ENCODE measurements at regions not wholly inside any gene's neighbourhood (a gene's known extent, or its start where the extent isn't known, plus 50 kb on each side); places are given as distances from the start of the nearest gene placed in this dataset.

GRCh38 chr11:38159038-38159437 is 1561.0 kb upstream of the RAG2 start:
- Histone ChIP-seq H3K9me2 (replicated peaks; ENCODE audit: insufficient read depth, low read length) (no peaks in the 10 kb centered on the region), H3K27me3 (ENCODE audit: low read length) (no peaks in the 10 kb centered on the region), H3K27ac (ENCODE audit: low read length) (no peak overlapping the region), H3K4me2 (ENCODE audit: low read depth, low read length, poor library complexity, severe bottlenecking) (no peak overlapping the region), H3K36me3 (ENCODE audit: insufficient read depth, low read length) (no peaks in the 10 kb centered on the region), H4K20me1 (ENCODE audit: insufficient read depth, low read depth, low read length) (no peaks in the 10 kb centered on the region), H2AFZ (ENCODE audit: low read length) (no peak overlapping the region), H3K9ac (ENCODE audit: low read length) (no peak overlapping the region), H3K79me2 (ENCODE audit: low read length) (no peaks in the 10 kb centered on the region), H3K9me3 (ENCODE audit: low read length) (peaks cover 52% of the 10 kb centered on the region), H3K4me3 (ENCODE audit: low read length) (no peak overlapping the region), H3K4me1 (ENCODE audit: low read length) (no peaks in the 10 kb centered on the region)
- DNase-seq = no peak

- Histone ChIP-seq H3K9me3 (ENCODE audit: low read length) (peaks cover 56% of the 10 kb centered on the region), H3K9me2 (replicated peaks; ENCODE audit: insufficient read depth, low read length) (no peaks in the 10 kb centered on the region), H3K36me3 (ENCODE audit: insufficient read depth, low read length) (no peaks in the 10 kb centered on the region)
Measured at GRCh38 chr11:38156495-38157146, 1558.6 kb upstream of the RAG2 start.

DNA sequence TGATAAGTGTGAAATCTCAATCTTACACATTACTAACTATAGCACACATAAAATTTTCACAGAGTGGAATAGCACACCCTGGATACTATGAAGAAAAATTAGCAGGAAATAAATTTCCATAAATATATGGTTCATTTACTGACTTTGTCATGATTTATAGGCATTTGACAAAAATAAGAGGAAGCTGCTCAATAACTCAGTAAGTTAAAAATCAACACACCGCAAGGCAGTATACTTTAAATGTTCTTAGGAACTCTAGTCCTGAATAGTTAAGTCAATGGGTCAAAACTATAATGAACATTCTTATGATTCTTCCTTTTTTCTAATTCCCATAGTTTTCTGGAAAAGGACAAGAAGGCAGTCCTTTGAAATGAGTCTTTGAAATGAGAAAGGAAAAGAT is 1557.8 kb upstream of the RAG2 start:
- Histone ChIP-seq H3K79me2 (ENCODE audit: low read length) (no peaks in the 10 kb centered on the region), H2AFZ (ENCODE audit: low read length) (no peak overlapping the region), H3K9me2 (replicated peaks; ENCODE audit: insufficient read depth, low read length) (no peaks in the 10 kb centered on the region), H3K4me3 (ENCODE audit: low read length) (no peak overlapping the region), H4K20me1 (ENCODE audit: insufficient read depth, low read depth, low read length) (no peaks in the 10 kb centered on the region), H3K27me3 (ENCODE audit: low read length) (no peaks in the 10 kb centered on the region), H3K4me1 (ENCODE audit: low read length) (no peaks in the 10 kb centered on the region), H3K27ac (ENCODE audit: low read length) (no peak overlapping the region), H3K9ac (ENCODE audit: low read length) (no peak overlapping the region), H3K9me3 (ENCODE audit: low read length) (peaks cover 54% of the 10 kb centered on the region), H3K4me2 (ENCODE audit: low read depth, low read length, poor library complexity, severe bottlenecking) (no peak overlapping the region), H3K36me3 (ENCODE audit: insufficient read depth, low read length) (no peaks in the 10 kb centered on the region)
- no peak for DNase-seq

More at GRCh38 chr11:38156495-38157146, 1558.6 kb upstream of the RAG2 start:
- no peak overlapping the region for H3K4me3 ChIP-seq (ENCODE audit: low read length)
- no peaks in the 10 kb centered on the region for H3K27me3 ChIP-seq (ENCODE audit: low read length)
- no peaks in the 10 kb centered on the region for H3K4me1 ChIP-seq (ENCODE audit: low read length)
- no peaks in the 10 kb centered on the region for H4K20me1 ChIP-seq (ENCODE audit: insufficient read depth, low read depth, low read length)
- H3K9ac ChIP-seq (ENCODE audit: low read length) = no peak overlapping the region
- no peak for DNase-seq
- H3K79me2 ChIP-seq (ENCODE audit: low read length) = no peaks in the 10 kb centered on the region
- no peak overlapping the region for H3K4me2 ChIP-seq (ENCODE audit: low read depth, low read length, poor library complexity, severe bottlenecking)
- H3K27ac ChIP-seq (ENCODE audit: low read length) = no peak overlapping the region
- no peak overlapping the region for H2AFZ ChIP-seq (ENCODE audit: low read length)

DNA sequence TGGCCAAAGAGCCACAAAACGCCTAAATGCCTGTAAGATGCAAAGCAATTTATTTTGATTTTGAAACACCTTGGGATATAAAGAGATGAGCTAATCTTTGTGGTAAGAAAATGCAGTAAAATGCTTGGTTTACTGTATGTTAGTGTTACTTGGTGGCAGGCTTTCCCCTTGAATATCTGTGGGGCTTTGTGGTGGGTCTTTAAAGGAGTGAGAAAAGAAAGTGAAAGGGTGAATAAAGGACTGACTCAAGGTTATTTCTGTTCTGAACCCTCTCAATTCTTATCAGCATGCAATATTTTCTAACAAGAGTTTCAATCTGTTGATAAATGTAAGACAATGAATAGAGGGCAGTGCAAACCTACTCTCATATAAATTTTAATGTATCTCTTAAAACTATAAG is 1555.9 kb upstream of the RAG2 start:
- Histone ChIP-seq H3K9ac (ENCODE audit: low read length) (no peak overlapping the region), H3K79me2 (ENCODE audit: low read length) (no peaks in the 10 kb centered on the region)

GRCh38 chr11:38143852-38144251 is 1545.8 kb upstream of the RAG2 start:
- Histone ChIP-seq H3K4me1 (ENCODE audit: low read length) (no peaks in the 10 kb centered on the region), H3K4me3 (ENCODE audit: low read length) (no peak overlapping the region), H3K9ac (ENCODE audit: low read length) (no peak overlapping the region), H3K4me2 (ENCODE audit: low read depth, low read length, poor library complexity, severe bottlenecking) (no peak overlapping the region), H3K27ac (ENCODE audit: low read length) (no peak overlapping the region), H3K79me2 (ENCODE audit: low read length) (no peaks in the 10 kb centered on the region), H3K36me3 (ENCODE audit: insufficient read depth, low read length) (no peaks in the 10 kb centered on the region), H4K20me1 (ENCODE audit: insufficient read depth, low read depth, low read length) (no peaks in the 10 kb centered on the region), H2AFZ (ENCODE audit: low read length) (no peak overlapping the region), H3K9me2 (replicated peaks; ENCODE audit: insufficient read depth, low read length) (no peaks in the 10 kb centered on the region), H3K9me3 (ENCODE audit: low read length) (peaks cover 35% of the 10 kb centered on the region), H3K27me3 (ENCODE audit: low read length) (no peaks in the 10 kb centered on the region)
- no peak for DNase-seq

More for the DNA sequence above, 1555.9 kb upstream of the RAG2 start:
- H3K36me3 ChIP-seq (ENCODE audit: insufficient read depth, low read length) = no peaks in the 10 kb centered on the region
- no peak overlapping the region for H3K4me2 ChIP-seq (ENCODE audit: low read depth, low read length, poor library complexity, severe bottlenecking)
- peaks cover 48% of the 10 kb centered on the region for H3K9me3 ChIP-seq (ENCODE audit: low read length)
- H3K27me3 ChIP-seq (ENCODE audit: low read length) = no peaks in the 10 kb centered on the region
- H3K4me3 ChIP-seq (ENCODE audit: low read length) = no peak overlapping the region
- no peak for DNase-seq
- H3K27ac ChIP-seq (ENCODE audit: low read length) = no peak overlapping the region
- no peaks in the 10 kb centered on the region for H3K4me1 ChIP-seq (ENCODE audit: low read length)
- H4K20me1 ChIP-seq (ENCODE audit: insufficient read depth, low read depth, low read length) = no peaks in the 10 kb centered on the region
- H3K9me2 ChIP-seq (replicated peaks; ENCODE audit: insufficient read depth, low read length) = no peaks in the 10 kb centered on the region
- H2AFZ ChIP-seq (ENCODE audit: low read length) = no peak overlapping the region

DNA sequence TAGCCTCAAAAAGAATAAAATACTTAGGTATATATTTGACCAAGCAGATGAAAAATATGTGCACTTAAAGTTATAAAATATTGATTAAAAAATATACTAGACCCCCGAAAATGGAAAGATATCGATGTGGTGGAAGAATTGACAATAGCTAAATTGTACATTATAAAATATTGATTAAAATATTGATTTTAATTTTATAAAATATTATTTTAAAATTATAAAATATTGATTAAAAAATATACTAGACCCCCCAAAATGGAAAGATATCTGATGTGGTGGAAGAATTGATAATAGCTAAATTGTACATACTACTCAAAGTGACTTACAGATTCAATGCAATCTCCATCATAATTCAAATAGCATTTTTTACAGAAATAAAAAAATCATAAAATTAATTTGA is 1540.9 kb upstream of the RAG2 start:
- no peak for DNase-seq
- Histone ChIP-seq H3K79me2 (ENCODE audit: low read length) (no peaks in the 10 kb centered on the region), H3K4me1 (ENCODE audit: low read length) (no peaks in the 10 kb centered on the region), H3K36me3 (ENCODE audit: insufficient read depth, low read length) (no peaks in the 10 kb centered on the region), H3K9me2 (replicated peaks; ENCODE audit: insufficient read depth, low read length) (no peaks in the 10 kb centered on the region), H3K4me3 (ENCODE audit: low read length) (no peak overlapping the region), H3K27me3 (ENCODE audit: low read length) (no peaks in the 10 kb centered on the region), H4K20me1 (ENCODE audit: insufficient read depth, low read depth, low read length) (no peaks in the 10 kb centered on the region), H3K4me2 (ENCODE audit: low read depth, low read length, poor library complexity, severe bottlenecking) (no peak overlapping the region), H3K9ac (ENCODE audit: low read length) (no peak overlapping the region), H2AFZ (ENCODE audit: low read length) (no peak overlapping the region), H3K27ac (ENCODE audit: low read length) (no peak overlapping the region), H3K9me3 (ENCODE audit: low read length) (peaks cover 25% of the 10 kb centered on the region)

GRCh38 chr11:38136887-38137286 is 1538.9 kb upstream of the RAG2 start:
- H3K9me3 ChIP-seq (ENCODE audit: low read length) = peaks cover 22% of the 10 kb centered on the region
- H3K9ac ChIP-seq (ENCODE audit: low read length) = no peak overlapping the region
- H3K36me3 ChIP-seq (ENCODE audit: insufficient read depth, low read length) = no peaks in the 10 kb centered on the region
- no peak for DNase-seq
- no peak overlapping the region for H3K4me2 ChIP-seq (ENCODE audit: low read depth, low read length, poor library complexity, severe bottlenecking)
- no peaks in the 10 kb centered on the region for H3K79me2 ChIP-seq (ENCODE audit: low read length)
- no peak overlapping the region for H2AFZ ChIP-seq (ENCODE audit: low read length)
- no peaks in the 10 kb centered on the region for H4K20me1 ChIP-seq (ENCODE audit: insufficient read depth, low read depth, low read length)
- no peak overlapping the region for H3K27ac ChIP-seq (ENCODE audit: low read length)
- H3K4me3 ChIP-seq (ENCODE audit: low read length) = no peak overlapping the region
- H3K27me3 ChIP-seq (ENCODE audit: low read length) = no peaks in the 10 kb centered on the region
- no peaks in the 10 kb centered on the region for H3K4me1 ChIP-seq (ENCODE audit: low read length)
- no peaks in the 10 kb centered on the region for H3K9me2 ChIP-seq (replicated peaks; ENCODE audit: insufficient read depth, low read length)

- H3K9me3 ChIP-seq (ENCODE audit: low read length) = peaks cover 25% of the 10 kb centered on the region
- no peaks in the 10 kb centered on the region for H3K36me3 ChIP-seq (ENCODE audit: insufficient read depth, low read length)
- H3K9ac ChIP-seq (ENCODE audit: low read length) = no peak overlapping the region
- no peaks in the 10 kb centered on the region for H3K4me1 ChIP-seq (ENCODE audit: low read length)
- H3K79me2 ChIP-seq (ENCODE audit: low read length) = no peaks in the 10 kb centered on the region
- no peaks in the 10 kb centered on the region for H3K27me3 ChIP-seq (ENCODE audit: low read length)
- no peak for DNase-seq
- no peak overlapping the region for H3K4me2 ChIP-seq (ENCODE audit: low read depth, low read length, poor library complexity, severe bottlenecking)
- H3K27ac ChIP-seq (ENCODE audit: low read length) = no peak overlapping the region
- no peaks in the 10 kb centered on the region for H3K9me2 ChIP-seq (replicated peaks; ENCODE audit: insufficient read depth, low read length)
- no peak overlapping the region for H3K4me3 ChIP-seq (ENCODE audit: low read length)
- no peaks in the 10 kb centered on the region for H4K20me1 ChIP-seq (ENCODE audit: insufficient read depth, low read depth, low read length)
- no peak overlapping the region for H2AFZ ChIP-seq (ENCODE audit: low read length)
Measured at GRCh38 chr11:38131535-38131934, 1533.5 kb upstream of the RAG2 start.
